ENCODE measurements at regions not wholly inside any gene's neighbourhood (a gene's known extent, or its start where the extent isn't known, plus 50 kb on each side); places are given as distances from the start of the nearest gene placed in this dataset.

DNA sequence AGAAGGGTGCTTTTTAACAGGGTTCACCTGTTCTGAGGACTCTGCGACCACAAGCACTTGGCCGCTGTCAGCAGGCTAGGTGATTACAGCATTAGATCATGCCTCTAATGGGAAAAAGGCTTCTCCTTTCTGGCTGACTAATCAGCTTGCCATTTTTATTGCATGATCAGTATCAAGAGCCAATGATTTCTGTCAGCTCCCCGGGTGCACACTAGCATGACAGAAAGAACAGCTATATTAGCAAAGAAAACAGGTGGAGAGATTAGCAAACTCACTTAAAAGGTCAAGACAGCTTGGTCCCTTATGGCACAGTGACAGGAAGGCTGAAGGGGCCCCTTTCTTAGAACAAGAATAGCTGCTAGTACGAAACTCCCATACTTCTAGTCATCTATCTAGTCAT, 170.0 kb downstream of the SMIM20 start (continued):
- TF ChIP-seq REST (IDR thresholded peaks at IDR 0.05), result no peak
- TF ChIP-seq RAD21 (IDR thresholded peaks at IDR 0.05), result no peak
- TF ChIP-seq HNF4G (IDR thresholded peaks at IDR 0.05), result no peak
- no peak for TF ChIP-seq SP1 (IDR thresholded peaks at IDR 0.05)
- TF ChIP-seq FOXA1 (IDR thresholded peaks at IDR 0.05), result no peak
- TF ChIP-seq YY1 (IDR thresholded peaks at IDR 0.05), result no peak

DNA sequence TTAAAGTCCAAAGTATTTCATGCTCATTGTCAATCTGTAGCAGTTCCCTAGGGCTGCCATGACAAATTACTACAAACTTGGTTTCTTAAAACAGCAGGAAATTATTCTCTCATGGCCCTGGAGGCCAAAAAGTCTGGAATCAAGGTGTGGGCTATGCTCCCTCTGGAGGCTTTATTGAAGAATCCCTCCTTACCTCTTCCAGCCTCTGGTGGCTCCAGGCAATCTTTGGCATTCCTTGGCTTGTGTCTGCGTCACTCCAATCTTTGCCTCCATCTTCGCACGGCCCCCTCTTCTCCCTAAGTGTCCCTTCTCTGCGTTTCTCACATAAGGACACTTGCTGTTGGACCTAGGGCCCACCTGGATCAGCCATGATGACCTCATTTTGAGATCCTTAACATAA, 170.4 kb downstream of the SMIM20 start:
- WGBS, result 89% methylated on average over 4 of the region's 4 CpGs
- H3K27me3 ChIP-seq (ENCODE audit: control insufficient read depth in 4 of 4, insufficient read depth in 4 of 4, low read length in 3 of 4), result peaks cover 0 to 8% (median 0%) of the 10 kb centered on the region in 4 donors
- no peak for DNase-seq (ENCODE audit: low spot score)
- no peaks in the 10 kb centered on the region for H3K9me3 ChIP-seq (ENCODE audit: control insufficient read depth in 4 of 4, low read length in 3 of 4)
- H3K4me1 ChIP-seq (ENCODE audit: control insufficient read depth in 4 of 4, insufficient read depth in 4 of 4, low read length in 3 of 4), result no peaks in the 10 kb centered on the region
- no peak overlapping the region for H3K4me3 ChIP-seq (ENCODE audit: low read depth in 1 of 3, low read length in 3 of 3)
- H3K27ac ChIP-seq (ENCODE audit: low read depth in 1 of 2, low read length in 2 of 2), result no peak overlapping the region
- TF ChIP-seq YY1 (IDR thresholded peaks at IDR 0.05) (no peak), SP1 (IDR thresholded peaks at IDR 0.05) (no peak), REST (IDR thresholded peaks at IDR 0.05) (no peak), HNF4G (IDR thresholded peaks at IDR 0.05) (no peak), RXRA (IDR thresholded peaks at IDR 0.05) (no peak), NR2F2 (IDR thresholded peaks at IDR 0.05) (no peak), EGR1 (IDR thresholded peaks at IDR 0.05; ENCODE audit: low read depth in 2 of 2) (no peak), JUND (IDR thresholded peaks at IDR 0.05) (no peak), RAD21 (IDR thresholded peaks at IDR 0.05) (no peak), GABPA (IDR thresholded peaks at IDR 0.05 in 1 of 2, conservative IDR thresholded peaks at IDR 0.05 in 1 of 2) (no peak), FOXA1 (IDR thresholded peaks at IDR 0.05) (no peak), HNF4A (conservative IDR thresholded peaks at IDR 0.05) (no peak), FOXA2 (IDR thresholded peaks at IDR 0.05) (no peak), TAF1 (conservative IDR thresholded peaks at IDR 0.05) (no peak)
- TF ChIP-seq, protein P1, sequence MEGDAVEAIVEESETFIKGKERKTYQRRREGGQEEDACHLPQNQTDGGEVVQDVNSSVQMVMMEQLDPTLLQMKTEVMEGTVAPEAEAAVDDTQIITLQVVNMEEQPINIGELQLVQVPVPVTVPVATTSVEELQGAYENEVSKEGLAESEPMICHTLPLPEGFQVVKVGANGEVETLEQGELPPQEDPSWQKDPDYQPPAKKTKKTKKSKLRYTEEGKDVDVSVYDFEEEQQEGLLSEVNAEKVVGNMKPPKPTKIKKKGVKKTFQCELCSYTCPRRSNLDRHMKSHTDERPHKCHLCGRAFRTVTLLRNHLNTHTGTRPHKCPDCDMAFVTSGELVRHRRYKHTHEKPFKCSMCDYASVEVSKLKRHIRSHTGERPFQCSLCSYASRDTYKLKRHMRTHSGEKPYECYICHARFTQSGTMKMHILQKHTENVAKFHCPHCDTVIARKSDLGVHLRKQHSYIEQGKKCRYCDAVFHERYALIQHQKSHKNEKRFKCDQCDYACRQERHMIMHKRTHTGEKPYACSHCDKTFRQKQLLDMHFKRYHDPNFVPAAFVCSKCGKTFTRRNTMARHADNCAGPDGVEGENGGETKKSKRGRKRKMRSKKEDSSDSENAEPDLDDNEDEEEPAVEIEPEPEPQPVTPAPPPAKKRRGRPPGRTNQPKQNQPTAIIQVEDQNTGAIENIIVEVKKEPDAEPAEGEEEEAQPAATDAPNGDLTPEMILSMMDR (IDR thresholded peaks at IDR 0.05; ENCODE audit: low read depth, low read length, missing input control), result no peak
- TF ChIP-seq, protein P2, sequence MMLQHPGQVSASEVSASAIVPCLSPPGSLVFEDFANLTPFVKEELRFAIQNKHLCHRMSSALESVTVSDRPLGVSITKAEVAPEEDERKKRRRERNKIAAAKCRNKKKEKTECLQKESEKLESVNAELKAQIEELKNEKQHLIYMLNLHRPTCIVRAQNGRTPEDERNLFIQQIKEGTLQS (IDR thresholded peaks at IDR 0.05), result no peak
- TF ChIP-seq, protein P3, sequence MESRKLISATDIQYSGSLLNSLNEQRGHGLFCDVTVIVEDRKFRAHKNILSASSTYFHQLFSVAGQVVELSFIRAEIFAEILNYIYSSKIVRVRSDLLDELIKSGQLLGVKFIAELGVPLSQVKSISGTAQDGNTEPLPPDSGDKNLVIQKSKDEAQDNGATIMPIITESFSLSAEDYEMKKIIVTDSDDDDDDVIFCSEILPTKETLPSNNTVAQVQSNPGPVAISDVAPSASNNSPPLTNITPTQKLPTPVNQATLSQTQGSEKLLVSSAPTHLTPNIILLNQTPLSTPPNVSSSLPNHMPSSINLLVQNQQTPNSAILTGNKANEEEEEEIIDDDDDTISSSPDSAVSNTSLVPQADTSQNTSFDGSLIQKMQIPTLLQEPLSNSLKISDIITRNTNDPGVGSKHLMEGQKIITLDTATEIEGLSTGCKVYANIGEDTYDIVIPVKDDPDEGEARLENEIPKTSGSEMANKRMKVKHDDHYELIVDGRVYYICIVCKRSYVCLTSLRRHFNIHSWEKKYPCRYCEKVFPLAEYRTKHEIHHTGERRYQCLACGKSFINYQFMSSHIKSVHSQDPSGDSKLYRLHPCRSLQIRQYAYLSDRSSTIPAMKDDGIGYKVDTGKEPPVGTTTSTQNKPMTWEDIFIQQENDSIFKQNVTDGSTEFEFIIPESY (IDR thresholded peaks at IDR 0.05), result no peak
- TF ChIP-seq, protein P4, sequence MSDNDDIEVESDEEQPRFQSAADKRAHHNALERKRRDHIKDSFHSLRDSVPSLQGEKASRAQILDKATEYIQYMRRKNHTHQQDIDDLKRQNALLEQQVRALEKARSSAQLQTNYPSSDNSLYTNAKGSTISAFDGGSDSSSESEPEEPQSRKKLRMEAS (IDR thresholded peaks at IDR 0.05), result no peak
- no peak overlapping the region for H3K9ac ChIP-seq (ENCODE audit: low read depth in 1 of 2, low read length in 2 of 2)
- no peaks in the 10 kb centered on the region for H3K36me3 ChIP-seq (ENCODE audit: control insufficient read depth in 4 of 4, insufficient read depth in 3 of 4, low read depth in 1 of 4, low read length in 3 of 4)

Measured in liver (tissue), 8 donors.